Urinary bladder (tissue), 3 donors: ENCODE measurements at regions not wholly inside any gene's neighbourhood (a gene's known extent, or its start where the extent isn't known, plus 50 kb on each side); places are given as distances from the start of the nearest gene placed in this dataset.

ENCODE experiments used
- DNase-seq: peaks from one replicate; pipeline ENCODE4 v3.0.0-alpha.2; 2015; ENCODE audit errors: extremely low spot score
- H3K27ac ChIP-seq: one replicate; pipeline ENCODE4 v1.5.1; 2013; ENCODE audit warnings: low read depth, mild to moderate bottlenecking, moderate library complexity
- H3K36me3 ChIP-seq: one replicate; pipeline ENCODE4 v1.6.1; 2013; ENCODE audit warnings: mild to moderate bottlenecking, moderate library complexity; ENCODE audit not compliant: insufficient read depth
- H3K4me1 ChIP-seq: one replicate; pipeline ENCODE4 v1.6.1; 2013; ENCODE audit warnings: mild to moderate bottlenecking, moderate library complexity; ENCODE audit not compliant: insufficient read depth
- H3K4me3 ChIP-seq: one replicate; pipeline ENCODE4 v1.5.1; 2013; ENCODE audit warnings: low read depth, low read length
- WGBS: extraction: QIAGEN DNeasy Blood & Tissue Kit; methylation state at CpG from one replicate; pipeline ENCODE4 v1.1.7; 2013; 5-methylcytosine and 5-hydroxymethylcytosine counted together
- donor health status: healthy with polysubstance abuse.
- donor health status: healthy.

DNA sequence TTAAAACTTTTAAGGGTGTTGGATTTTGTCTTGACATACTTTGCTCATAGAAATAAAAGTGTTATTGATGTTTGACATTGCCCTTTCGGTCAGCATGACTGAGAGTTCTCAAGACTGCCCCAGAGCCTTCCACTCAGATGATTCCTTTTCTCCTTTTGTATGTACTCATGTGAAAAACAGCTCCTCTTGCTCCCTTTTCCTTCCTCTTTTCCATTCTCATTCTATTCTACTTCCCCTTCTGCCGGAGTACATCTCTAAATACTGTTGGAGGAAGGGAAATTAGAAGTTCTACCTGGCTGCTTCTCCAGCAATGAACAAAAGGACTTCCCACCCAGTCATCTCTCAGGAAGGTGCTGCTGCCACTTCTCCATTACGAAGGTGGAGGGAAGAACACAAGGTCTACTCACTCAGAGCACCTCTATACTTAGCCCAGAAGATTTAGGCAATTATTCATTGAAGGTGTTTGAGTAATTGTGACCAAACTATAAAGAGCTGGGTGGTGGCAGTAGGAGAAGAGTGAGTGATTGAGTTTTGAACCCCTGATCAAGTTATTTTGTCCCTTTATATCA is 163.8 kb upstream of the MBNL1 start:
- DNase-seq, result no peak
- WGBS, result 86% methylated on average over 3 of the region's 3 CpGs
- H3K4me3 ChIP-seq, result no peak overlapping the region
- no peaks in the 10 kb centered on the region for H3K4me1 ChIP-seq
- no peak overlapping the region for H3K27ac ChIP-seq
- no peaks in the 10 kb centered on the region for H3K36me3 ChIP-seq

DNA sequence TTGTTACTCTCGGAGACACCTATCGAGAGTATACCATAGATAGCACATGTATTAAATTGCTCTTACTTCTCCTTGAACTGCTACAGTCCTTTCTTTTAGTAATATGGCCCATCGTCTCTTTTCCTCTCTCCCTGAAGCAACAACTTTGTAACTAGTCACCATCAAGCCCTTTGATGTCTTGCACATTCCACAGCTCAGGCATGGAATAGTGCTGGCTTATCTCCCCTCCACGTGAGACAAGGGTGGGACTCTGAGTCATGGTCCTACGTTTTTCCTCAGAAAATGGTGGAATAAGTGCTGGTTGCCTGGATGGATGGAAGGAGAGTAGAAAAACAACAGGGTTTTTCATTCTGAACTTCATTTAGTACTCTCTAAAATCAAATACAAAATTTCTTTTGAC is 163.3 kb upstream of the MBNL1 start:
- H3K4me1 ChIP-seq, result no peaks in the 10 kb centered on the region
- no peak overlapping the region for H3K4me3 ChIP-seq
- H3K27ac ChIP-seq, result no peak overlapping the region
- H3K36me3 ChIP-seq, result no peaks in the 10 kb centered on the region
- 79% methylated on average over 5 of the region's 5 CpGs for WGBS
- DNase-seq, result no peak

DNA sequence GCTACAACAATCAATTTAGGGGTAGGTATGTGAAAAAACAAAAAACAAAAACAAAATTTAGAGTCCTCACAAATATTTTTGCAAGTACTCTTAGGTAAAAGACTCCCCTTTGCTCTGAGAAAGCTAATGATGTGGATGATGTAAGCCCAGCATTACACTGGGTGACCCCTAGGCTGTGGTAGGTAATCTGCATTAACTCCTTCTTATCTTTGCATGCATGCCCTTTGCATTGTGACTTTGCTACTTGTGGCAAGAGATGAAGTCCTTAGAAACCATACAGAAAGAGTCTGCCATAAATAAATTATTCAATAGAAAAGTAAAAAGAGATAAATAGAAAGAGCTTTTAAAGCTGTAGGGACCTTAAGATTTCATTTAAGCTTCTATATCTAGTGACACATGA is 159.7 kb upstream of the MBNL1 start:
- Histone ChIP-seq H3K36me3 (no peaks in the 10 kb centered on the region), H3K4me1 (no peaks in the 10 kb centered on the region), H3K27ac (no peak overlapping the region), H3K4me3 (no peak overlapping the region)
- no peak for DNase-seq

DNA sequence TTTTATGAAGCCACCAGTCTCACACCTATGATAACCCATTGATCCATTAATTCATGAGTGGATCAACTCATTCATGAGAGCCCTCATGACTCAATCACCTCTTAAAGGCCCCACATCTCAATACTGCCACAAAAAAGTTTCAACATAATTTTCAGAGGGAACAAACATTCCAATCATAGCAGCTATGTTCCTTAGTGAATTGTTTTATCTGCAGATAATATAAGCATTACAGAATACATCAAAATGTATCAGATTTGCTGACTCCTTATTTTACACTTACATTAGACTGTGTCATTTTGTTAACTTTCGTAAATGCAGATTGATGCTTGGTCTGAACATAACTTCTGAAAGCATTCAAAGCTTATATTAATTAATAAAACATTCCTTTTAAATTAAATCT is 155.3 kb upstream of the MBNL1 start:
- no peaks in the 10 kb centered on the region for H3K36me3 ChIP-seq
- H3K4me3 ChIP-seq, result no peak overlapping the region
- DNase-seq, result no peak
- no peaks in the 10 kb centered on the region for H3K4me1 ChIP-seq
- no peak overlapping the region for H3K27ac ChIP-seq
- WGBS, result 100% methylated on average over 1 of the region's 1 CpG

DNA sequence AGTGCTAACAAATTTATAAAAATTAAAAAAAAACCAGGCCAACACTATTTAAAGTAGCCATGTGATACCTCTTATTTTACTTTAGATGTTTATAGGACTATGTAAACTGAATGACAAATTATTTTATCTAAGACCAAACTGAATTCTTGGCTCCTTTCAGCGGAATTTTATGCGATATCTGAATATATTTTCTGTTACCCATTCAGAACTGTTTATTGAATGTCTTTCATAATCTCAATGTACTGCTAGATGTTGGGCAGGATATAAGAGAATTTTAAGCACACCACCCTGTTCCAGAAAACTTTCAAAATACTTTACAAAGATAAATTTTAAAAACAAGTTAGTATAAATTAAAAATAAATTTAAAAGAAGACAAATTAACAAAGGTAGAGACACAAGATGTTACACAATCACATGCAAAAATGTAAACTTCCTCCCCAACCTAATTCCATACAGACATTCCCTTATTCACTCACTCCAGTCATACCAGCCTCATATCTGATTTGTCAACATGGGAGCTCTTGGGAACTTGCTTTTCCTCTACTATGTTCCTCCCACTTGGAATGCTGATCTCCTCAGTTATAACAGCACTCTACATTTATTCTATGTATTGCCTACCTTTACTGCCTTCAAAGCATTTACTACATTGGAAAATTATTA is 154.6 kb upstream of the MBNL1 start:
- no peaks in the 10 kb centered on the region for H3K36me3 ChIP-seq
- no peak overlapping the region for H3K27ac ChIP-seq
- no peak for DNase-seq
- H3K4me3 ChIP-seq, result no peak overlapping the region
- WGBS, result 38% methylated on average over 2 of the region's 2 CpGs
- H3K4me1 ChIP-seq, result no peaks in the 10 kb centered on the region

DNA sequence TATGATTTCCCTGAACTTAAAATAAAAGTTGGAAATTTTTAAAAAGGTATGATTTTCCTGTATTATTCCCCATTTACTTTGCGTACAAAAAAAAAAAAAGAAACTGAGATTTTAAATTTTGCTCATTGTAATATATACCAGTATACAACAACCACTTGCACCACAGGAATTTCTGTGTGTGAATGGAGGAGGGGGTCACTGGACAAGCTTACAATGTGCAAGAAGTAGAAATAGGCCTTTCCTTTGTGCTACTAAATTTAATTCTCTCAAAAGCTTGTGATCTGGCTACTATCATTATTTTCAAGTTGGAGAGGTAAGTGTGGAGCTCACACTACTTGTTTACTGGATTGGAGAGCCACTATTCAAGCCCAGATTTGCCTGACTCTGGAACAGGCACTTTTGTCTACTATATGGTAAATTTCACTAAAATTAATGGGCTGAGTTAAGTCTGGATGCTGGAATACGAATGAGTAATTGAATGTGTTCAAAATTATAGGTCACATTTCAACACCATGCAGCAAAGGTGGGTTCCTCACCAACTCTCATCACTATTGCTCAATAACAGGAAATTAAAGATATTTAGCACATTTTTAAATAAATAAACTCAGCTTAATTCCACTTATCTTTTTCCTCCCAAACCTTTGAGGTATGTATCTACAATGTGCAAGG is 148.0 kb upstream of the MBNL1 start:
- H3K4me3 ChIP-seq, result no peak overlapping the region
- H3K4me1 ChIP-seq, result no peaks in the 10 kb centered on the region
- H3K27ac ChIP-seq, result no peak overlapping the region
- DNase-seq, result no peak
- 76% methylated on average over 2 of the region's 2 CpGs for whole genome bisulfite sequencing
- H3K36me3 ChIP-seq, result no peaks in the 10 kb centered on the region

DNA sequence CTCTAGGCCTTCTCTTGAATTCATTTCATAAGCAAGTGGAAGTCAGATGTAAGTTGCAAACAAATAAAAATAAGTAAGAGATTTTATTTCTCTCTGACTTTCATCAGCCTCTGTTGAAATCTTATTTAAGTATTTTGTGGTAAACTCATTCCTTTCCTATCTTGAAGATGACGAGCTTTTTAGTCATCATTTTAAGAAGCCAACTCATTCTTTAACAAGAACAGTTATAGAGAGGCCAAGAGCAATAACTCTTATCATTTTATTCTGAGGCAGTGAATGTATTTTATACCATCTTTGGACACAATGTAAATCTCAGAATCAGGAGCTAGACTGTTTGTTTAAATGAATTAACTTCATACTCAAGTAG is 147.5 kb upstream of the MBNL1 start:
- H3K36me3 ChIP-seq, result no peaks in the 10 kb centered on the region
- WGBS, result 20% methylated on average over 1 of the region's 1 CpG
- no peak overlapping the region for H3K27ac ChIP-seq
- H3K4me3 ChIP-seq, result no peak overlapping the region
- H3K4me1 ChIP-seq, result no peaks in the 10 kb centered on the region
- peak; percentile 21 for DNase-seq

DNA sequence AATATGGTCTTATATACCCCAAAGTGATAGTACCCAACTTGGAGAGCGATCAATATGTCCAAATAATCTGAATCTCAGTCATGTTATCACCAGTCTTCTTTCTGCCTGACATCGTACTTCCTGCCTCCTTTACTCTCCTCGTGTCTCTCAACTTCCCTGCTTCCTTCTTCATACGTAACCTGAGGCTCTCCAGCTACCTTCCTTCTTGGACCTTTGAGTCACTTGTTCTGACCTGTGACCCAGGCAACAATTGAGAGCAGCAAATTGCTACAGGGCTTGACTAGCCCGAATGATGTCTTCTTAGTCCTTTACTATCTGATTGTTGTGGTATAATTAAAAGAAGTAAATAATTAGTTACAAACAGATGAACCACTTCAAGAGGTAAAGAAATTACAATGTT is 145.9 kb upstream of the MBNL1 start:
- Histone ChIP-seq H3K4me3 (no peak overlapping the region), H3K36me3 (no peaks in the 10 kb centered on the region), H3K27ac (no peak overlapping the region), H3K4me1 (no peaks in the 10 kb centered on the region)
- no peak for DNase-seq
- 78% methylated on average over 5 of the region's 5 CpGs for WGBS

DNA sequence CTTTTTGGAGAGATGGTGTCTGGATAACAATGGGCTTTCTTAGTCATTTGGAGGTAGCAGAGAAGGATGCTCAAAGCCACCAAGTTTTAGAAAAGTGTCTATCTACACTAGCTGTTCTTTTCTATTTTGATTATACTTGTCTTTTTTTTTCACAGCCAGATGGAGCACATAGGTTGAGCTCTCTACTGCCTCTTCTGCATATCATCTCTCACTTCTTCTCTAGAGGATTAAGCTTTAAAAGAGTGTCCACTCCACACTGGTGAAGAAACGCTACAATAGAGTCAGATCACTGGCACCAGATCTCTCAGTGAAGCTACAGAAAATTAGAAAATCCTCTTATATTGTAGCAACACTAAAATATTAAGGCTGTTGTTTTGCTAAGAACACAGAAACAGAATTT is 145.3 kb upstream of the MBNL1 start:
- H3K36me3 ChIP-seq, result no peaks in the 10 kb centered on the region
- DNase-seq, result no peak
- H3K4me1 ChIP-seq, result no peaks in the 10 kb centered on the region
- H3K27ac ChIP-seq, result no peak overlapping the region
- H3K4me3 ChIP-seq, result no peak overlapping the region
- WGBS, result 78% methylated on average over 1 of the region's 1 CpG

DNA sequence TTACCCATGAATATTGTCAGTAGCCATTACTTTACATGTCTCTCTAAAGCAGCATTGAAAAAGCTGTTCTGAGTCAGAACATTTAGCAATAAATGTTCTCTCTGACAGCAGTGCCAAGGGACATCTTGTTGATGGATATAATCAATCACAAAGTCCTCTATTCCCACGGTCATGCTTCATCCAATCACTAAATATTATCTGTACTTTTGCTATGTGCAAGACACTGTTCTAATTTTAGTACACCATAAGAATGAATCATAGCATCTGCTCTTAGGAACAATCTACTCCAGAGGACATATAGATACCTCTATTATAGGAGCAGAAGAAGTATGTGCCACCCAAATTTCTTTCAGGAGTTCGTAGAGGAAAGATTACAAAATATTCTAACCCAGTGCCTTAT is 142.5 kb upstream of the MBNL1 start:
- 82% methylated on average over 2 of the region's 2 CpGs for WGBS
- H3K4me1 ChIP-seq, result no peaks in the 10 kb centered on the region
- H3K27ac ChIP-seq, result no peak overlapping the region
- DNase-seq, result no peak
- no peaks in the 10 kb centered on the region for H3K36me3 ChIP-seq
- no peak overlapping the region for H3K4me3 ChIP-seq

DNA sequence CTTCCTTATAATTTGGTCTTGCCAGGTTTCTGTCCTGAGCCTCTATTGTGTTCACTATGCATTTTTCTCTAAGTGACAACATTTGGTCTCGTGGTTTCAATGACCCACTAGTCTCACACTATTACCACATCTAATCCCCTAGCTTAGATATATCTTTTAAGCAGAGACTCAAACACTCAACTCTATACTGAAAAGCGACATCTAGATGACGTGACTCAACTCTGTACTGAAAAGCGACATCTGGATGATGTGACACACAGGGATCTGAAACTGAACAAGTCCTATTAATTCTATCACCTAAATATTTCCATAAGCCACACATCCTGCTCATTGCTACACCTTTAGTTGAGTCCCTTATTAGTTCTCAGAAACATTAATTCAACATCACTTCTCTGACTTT is 141.7 kb upstream of the MBNL1 start:
- H3K27ac ChIP-seq, result no peak overlapping the region
- H3K4me3 ChIP-seq, result no peak overlapping the region
- H3K4me1 ChIP-seq, result no peaks in the 10 kb centered on the region
- no peak for DNase-seq
- no peaks in the 10 kb centered on the region for H3K36me3 ChIP-seq
- 92% methylated on average over 4 of the region's 4 CpGs for WGBS

DNA sequence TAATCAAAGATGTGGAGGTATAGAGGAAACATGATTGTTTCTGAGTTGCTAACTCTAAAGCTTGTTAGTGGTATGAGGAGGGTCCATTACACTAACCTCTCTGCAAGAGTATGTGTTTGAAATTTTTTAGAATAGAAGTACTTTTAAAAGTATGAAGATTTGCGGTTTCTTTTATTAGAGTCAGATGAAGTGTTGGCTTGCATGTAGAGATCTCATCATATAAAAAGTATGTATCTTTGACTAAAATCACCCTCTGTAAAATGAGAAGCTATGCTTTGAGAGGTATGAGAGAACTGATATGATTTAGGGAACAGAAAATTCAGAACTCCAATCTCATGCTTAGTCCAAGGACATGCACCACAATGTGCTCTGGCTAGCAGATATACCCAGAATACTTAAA is 140.4 kb upstream of the MBNL1 start:
- H3K36me3 ChIP-seq, result no peaks in the 10 kb centered on the region
- H3K4me1 ChIP-seq, result no peaks in the 10 kb centered on the region
- 29% methylated on average over 1 of the region's 1 CpG for WGBS
- no peak overlapping the region for H3K27ac ChIP-seq
- no peak overlapping the region for H3K4me3 ChIP-seq
- no peak for DNase-seq

DNA sequence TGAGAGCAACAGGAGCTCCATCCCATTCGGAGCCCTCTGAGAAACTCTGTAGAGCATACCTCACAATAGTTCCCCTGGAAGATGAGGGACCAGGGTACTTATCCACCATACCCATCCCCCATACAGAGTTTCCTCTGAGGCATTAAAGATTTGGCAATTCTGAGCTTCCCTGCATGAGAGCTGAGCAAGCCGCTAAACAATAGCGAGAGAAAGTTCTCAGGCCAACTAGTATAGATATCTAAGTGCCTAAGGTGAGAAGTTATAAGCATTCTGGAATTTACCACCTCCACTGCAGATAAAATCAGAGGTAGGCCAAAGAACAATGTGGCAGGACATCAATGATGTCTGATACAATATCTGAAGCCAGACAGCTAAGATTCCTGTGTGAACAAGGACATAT is 129.1 kb upstream of the MBNL1 start:
- Histone ChIP-seq H3K4me3 (no peak overlapping the region), H3K36me3 (no peaks in the 10 kb centered on the region), H3K27ac (no peak overlapping the region), H3K4me1 (no peaks in the 10 kb centered on the region)
- WGBS, result 94% methylated on average over 3 of the region's 3 CpGs
- DNase-seq, result no peak

DNA sequence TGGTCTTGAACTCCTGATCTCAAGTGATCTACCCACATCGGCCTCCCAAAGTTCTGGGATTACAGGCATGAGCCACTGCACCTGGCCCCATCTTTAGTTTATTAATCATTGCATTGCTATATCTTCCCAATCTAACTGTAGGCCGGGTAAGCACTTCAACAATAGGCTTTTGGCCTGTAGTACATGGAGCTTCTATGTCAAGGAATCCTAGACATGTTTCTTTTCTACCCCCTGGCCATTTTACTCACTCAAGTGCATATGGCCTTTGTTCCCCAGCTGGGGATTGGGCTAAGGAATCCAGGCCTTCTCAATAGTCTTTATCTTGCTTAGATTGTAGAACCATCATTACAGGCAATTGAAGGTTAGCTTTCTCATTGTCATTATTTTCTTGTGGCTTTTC is 122.3 kb upstream of the MBNL1 start:
- no peak overlapping the region for H3K4me3 ChIP-seq
- whole genome bisulfite sequencing, result 97% methylated on average over 2 of the region's 2 CpGs
- H3K4me1 ChIP-seq, result no peaks in the 10 kb centered on the region
- H3K36me3 ChIP-seq, result no peaks in the 10 kb centered on the region
- H3K27ac ChIP-seq, result no peak overlapping the region
- no peak for DNase-seq
